G401.6 (cell line): ENCODE measurements at regions not wholly inside any gene's neighbourhood (a gene's known extent, or its start where the extent isn't known, plus 50 kb on each side); places are given as distances from the start of the nearest gene placed in this dataset.
"Not testable (repeated sequence)": the region's sequence is repeated elsewhere in the genome, so short reads cannot be mapped to it uniquely, and the experiment has no call there.

Experiments
- FAIRE-seq: peaks from 2 replicates; lab custom pipeline; 2012; peaks lifted over from hg19 to GRCh38; lab: Jason Lieb, UNC

GRCh38 chr1:143694085-143694484 lies 277.7 kb downstream of the FAM72C start:
- no peak for FAIRE-seq

- FAIRE-seq, result no peak
Observed at GRCh38 chr1:143691971-143692529, 279.7 kb downstream of the FAM72C start.

- FAIRE-seq, result peak; percentile 92
Observed at GRCh38 chr1:143691400-143691891, 280.3 kb downstream of the FAM72C start.

- FAIRE-seq, result no peak
Observed at GRCh38 chr1:143689781-143690180, 282.0 kb downstream of the FAM72C start.

GRCh38 chr1:143680304-143680703 lies 291.5 kb downstream of the FAM72C start:
- no peak for FAIRE-seq

GRCh38 chr1:143672983-143673382 lies 298.8 kb downstream of the FAM72C start:
- no peak for FAIRE-seq

GRCh38 chr1:143667730-143668129 lies 304.1 kb downstream of the FAM72C start:
- FAIRE-seq, result no peak

- FAIRE-seq, result no peak
Observed at GRCh38 chr1:143666851-143667250, 304.9 kb downstream of the FAM72C start.

GRCh38 chr1:143665606-143666005 lies 306.2 kb downstream of the FAM72C start:
- FAIRE-seq, result no peak

- not testable (repeated sequence) for FAIRE-seq
Observed at GRCh38 chr1:143663056-143663455, 308.7 kb downstream of the FAM72C start.

GRCh38 chr1:143661418-143662101 lies 310.2 kb downstream of the FAM72C start:
- no peak for FAIRE-seq

GRCh38 chr1:143660354-143660941 lies 311.3 kb downstream of the FAM72C start:
- no peak for FAIRE-seq

GRCh38 chr1:143653429-143653802 lies 318.4 kb downstream of the FAM72C start:
- no peak for FAIRE-seq

GRCh38 chr1:143652744-143653428 lies 318.9 kb downstream of the FAM72C start:
- FAIRE-seq, result no peak

GRCh38 chr1:143652187-143652586 lies 319.6 kb downstream of the FAM72C start:
- no peak for FAIRE-seq

- FAIRE-seq, result no peak
Observed at GRCh38 chr1:143651350-143651992, 320.3 kb downstream of the FAM72C start.

- FAIRE-seq, result not testable (repeated sequence)
Observed at GRCh38 chr1:143644035-143644434, 327.8 kb downstream of the FAM72C start.

- FAIRE-seq, result no peak
Observed at GRCh38 chr1:143643148-143643885, 328.5 kb downstream of the FAM72C start.

- FAIRE-seq, result no peak
Observed at GRCh38 chr1:143625886-143626285, 345.9 kb downstream of the FAM72C start.

- FAIRE-seq, result no peak
Observed at GRCh38 chr1:143619851-143620250, 351.9 kb downstream of the FAM72C start.

- no peak for FAIRE-seq
Observed at GRCh38 chr1:143611159-143611558, 360.6 kb downstream of the FAM72C start.

- FAIRE-seq, result no peak
Observed at GRCh38 chr1:143610196-143610595, 361.6 kb downstream of the FAM72C start.
